GM18858 (cell line): ENCODE measurements at regions not wholly inside any gene's neighbourhood (a gene's known extent, or its start where the extent isn't known, plus 50 kb on each side); places are given as distances from the start of the nearest gene placed in this dataset.

Source experiments
- ATAC-seq: cut with Tn5 transposase; IDR thresholded peaks from one replicate; pipeline ENCODE4 v1.9.1; 2021; ENCODE audit not compliant: unreplicated experiment

- no peak for ATAC-seq
Observed at GRCh38 chr1:25105836-25106235, 126.5 kb downstream of the SYF2 start.

GRCh38 chr1:25104932-25105561 lies 127.3 kb downstream of the SYF2 start:
- ATAC-seq = no peak

GRCh38 chr1:25103164-25103795 lies 129.0 kb downstream of the SYF2 start:
- no peak for ATAC-seq

- ATAC-seq = no peak
Observed at GRCh38 chr1:25100151-25100833, 132.0 kb downstream of the SYF2 start.

- no peak for ATAC-seq
Observed at GRCh38 chr1:25099343-25099951, 132.9 kb downstream of the SYF2 start.

- ATAC-seq = no peak
Observed at GRCh38 chr1:25098717-25099116, 133.6 kb downstream of the SYF2 start.

- ATAC-seq = no peak
Observed at GRCh38 chr1:25096307-25097150, 135.8 kb downstream of the SYF2 start.

GRCh38 chr1:25095635-25096200 lies 136.6 kb downstream of the SYF2 start:
- no peak for ATAC-seq

- no peak for ATAC-seq
Observed at GRCh38 chr1:25094995-25095394, 137.3 kb downstream of the SYF2 start.

- ATAC-seq = no peak
Observed at GRCh38 chr1:25094229-25094628, 138.1 kb downstream of the SYF2 start.

- ATAC-seq = no peak
Observed at GRCh38 chr1:25091658-25092057, 140.6 kb downstream of the SYF2 start.

GRCh38 chr1:25090707-25091422 lies 141.4 kb downstream of the SYF2 start:
- ATAC-seq = no peak

GRCh38 chr1:25089772-25090171 lies 142.5 kb downstream of the SYF2 start:
- ATAC-seq = no peak

- ATAC-seq = no peak
Observed at GRCh38 chr1:25088946-25089345, 143.4 kb downstream of the SYF2 start.

GRCh38 chr1:25088180-25088701 lies 144.1 kb downstream of the SYF2 start:
- no peak for ATAC-seq

- ATAC-seq = no peak
Observed at GRCh38 chr1:25086518-25087079, 145.7 kb downstream of the SYF2 start.

GRCh38 chr1:25084407-25084806 lies 147.9 kb downstream of the SYF2 start:
- ATAC-seq = no peak

GRCh38 chr1:25083481-25084345 lies 148.6 kb downstream of the SYF2 start:
- ATAC-seq = no peak

- ATAC-seq = no peak
Observed at GRCh38 chr1:25082995-25083394, 149.3 kb downstream of the SYF2 start.
